ENCODE measurements at regions not wholly inside any gene's neighbourhood (a gene's known extent, or its start where the extent isn't known, plus 50 kb on each side); places are given as distances from the start of the nearest gene placed in this dataset.

DNA sequence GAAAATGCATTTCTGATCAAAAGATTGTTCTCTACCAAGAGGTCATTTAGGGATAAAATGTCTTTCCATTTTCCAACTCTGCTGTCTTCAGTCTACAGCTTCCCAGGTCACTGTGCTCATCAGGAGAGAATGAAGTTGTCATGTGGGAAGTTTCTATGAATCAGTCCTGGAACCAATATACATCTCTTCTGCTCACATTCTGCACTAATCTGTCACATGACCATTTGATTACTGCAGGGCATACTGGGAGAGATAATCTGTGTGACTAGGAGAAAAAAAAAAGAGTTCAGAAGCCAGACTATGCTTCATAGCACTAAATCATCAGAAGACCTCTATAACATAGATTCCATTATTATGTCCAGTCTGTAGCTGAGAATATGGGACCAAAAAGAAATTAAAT, 611.5 kb downstream of the KCNA4 start:
- H3K27me3 ChIP-seq (ENCODE audit: control insufficient read depth, insufficient read depth, low read length), result no peaks in the 10 kb centered on the region
- H3K9ac ChIP-seq (ENCODE audit: low read depth, low read length), result no peak overlapping the region
- H3K4me3 ChIP-seq (ENCODE audit: low read depth, low read length), result no peak overlapping the region
- H3K36me3 ChIP-seq (ENCODE audit: control insufficient read depth, insufficient read depth, low read length), result no peaks in the 10 kb centered on the region
- no peaks in the 10 kb centered on the region for H3K4me1 ChIP-seq (ENCODE audit: control insufficient read depth, insufficient read depth, low read length)
- H3K9me3 ChIP-seq (ENCODE audit: control insufficient read depth, insufficient read depth, low read length), result no peaks in the 10 kb centered on the region

DNA sequence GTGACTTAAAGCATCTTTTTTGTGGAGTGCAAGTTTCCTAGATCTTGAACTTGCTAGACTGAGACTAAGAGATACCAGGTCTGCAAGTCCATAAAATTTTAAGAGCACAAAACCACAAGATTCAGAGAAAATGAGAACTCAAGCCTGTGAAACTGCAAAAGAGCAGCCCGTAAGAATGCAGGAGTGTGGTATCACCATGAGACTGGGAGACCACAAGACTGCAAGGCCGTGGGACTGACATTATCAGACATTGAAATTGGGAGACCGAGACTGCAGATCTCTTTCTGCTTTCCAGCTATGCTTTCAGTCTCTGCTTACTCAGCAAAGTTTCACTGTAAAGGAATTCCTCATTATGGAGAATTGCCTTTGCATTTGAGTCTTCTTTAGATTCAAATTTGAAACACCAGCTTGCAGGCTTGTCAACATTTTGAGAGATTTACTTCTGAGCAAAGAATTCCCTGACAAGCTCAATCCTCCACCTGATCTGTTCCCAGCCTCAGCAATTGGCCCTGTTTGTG, 621.2 kb downstream of the KCNA4 start:
- Histone ChIP-seq H3K9me3 (ENCODE audit: control insufficient read depth, insufficient read depth, low read length) (no peaks in the 10 kb centered on the region), H3K36me3 (ENCODE audit: control insufficient read depth, insufficient read depth, low read length) (no peaks in the 10 kb centered on the region), H3K9ac (ENCODE audit: low read depth, low read length) (no peak overlapping the region), H3K27me3 (ENCODE audit: control insufficient read depth, insufficient read depth, low read length) (no peaks in the 10 kb centered on the region), H3K4me1 (ENCODE audit: control insufficient read depth, insufficient read depth, low read length) (no peaks in the 10 kb centered on the region), H3K4me3 (ENCODE audit: low read depth, low read length) (no peak overlapping the region)

DNA sequence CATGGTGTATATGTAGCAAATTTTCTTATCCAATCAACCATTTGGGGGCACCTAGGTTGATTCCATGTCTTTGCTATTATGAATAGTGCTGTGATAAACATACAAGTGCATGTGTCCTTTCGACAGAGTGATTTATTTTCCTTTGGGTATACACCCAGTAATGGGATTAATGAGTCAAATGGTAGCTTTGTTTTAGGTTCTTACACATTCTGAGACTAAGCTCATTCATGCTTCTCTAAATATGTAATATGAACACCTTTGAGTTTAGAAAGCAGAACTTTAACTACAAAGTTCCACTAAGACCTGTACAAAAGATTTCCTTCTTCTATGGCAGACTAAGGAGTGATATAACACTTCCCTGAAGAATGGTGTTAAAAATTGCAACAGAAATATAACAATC, 627.0 kb downstream of the KCNA4 start:
- Histone ChIP-seq H3K4me1 (ENCODE audit: control insufficient read depth, insufficient read depth, low read length) (no peaks in the 10 kb centered on the region), H3K36me3 (ENCODE audit: control insufficient read depth, insufficient read depth, low read length) (no peaks in the 10 kb centered on the region), H3K27me3 (ENCODE audit: control insufficient read depth, insufficient read depth, low read length) (no peaks in the 10 kb centered on the region), H3K9ac (ENCODE audit: low read depth, low read length) (no peak overlapping the region), H3K4me3 (ENCODE audit: low read depth, low read length) (no peak overlapping the region), H3K9me3 (ENCODE audit: control insufficient read depth, insufficient read depth, low read length) (no peaks in the 10 kb centered on the region)

DNA sequence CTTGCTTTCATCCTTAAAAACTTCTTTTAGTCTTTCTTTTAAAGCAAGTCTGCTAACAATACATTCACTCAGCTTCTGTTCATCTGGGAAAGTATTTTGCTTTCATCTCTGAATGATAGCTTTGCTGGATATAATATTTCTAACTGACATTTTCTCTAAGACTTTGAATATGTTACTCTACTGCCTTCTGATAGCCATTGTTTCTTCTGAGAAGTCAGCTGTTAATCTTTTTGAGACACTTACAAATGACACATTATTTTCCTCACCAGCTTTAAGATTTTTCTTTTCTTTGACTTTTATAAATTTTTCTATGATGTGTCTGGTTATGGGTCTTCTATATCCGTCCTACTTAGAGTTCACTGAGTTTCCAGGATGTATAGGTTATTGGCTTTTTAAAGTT, 643.1 kb downstream of the KCNA4 start:
- H3K27me3 ChIP-seq (ENCODE audit: control insufficient read depth, insufficient read depth, low read length), result peaks cover 1% of the 10 kb centered on the region
- H3K9me3 ChIP-seq (ENCODE audit: control insufficient read depth, insufficient read depth, low read length), result no peaks in the 10 kb centered on the region
- no peaks in the 10 kb centered on the region for H3K4me1 ChIP-seq (ENCODE audit: control insufficient read depth, insufficient read depth, low read length)
- no peak overlapping the region for H3K9ac ChIP-seq (ENCODE audit: low read depth, low read length)
- H3K4me3 ChIP-seq (ENCODE audit: low read depth, low read length), result no peak overlapping the region
- H3K36me3 ChIP-seq (ENCODE audit: control insufficient read depth, insufficient read depth, low read length), result no peaks in the 10 kb centered on the region

DNA sequence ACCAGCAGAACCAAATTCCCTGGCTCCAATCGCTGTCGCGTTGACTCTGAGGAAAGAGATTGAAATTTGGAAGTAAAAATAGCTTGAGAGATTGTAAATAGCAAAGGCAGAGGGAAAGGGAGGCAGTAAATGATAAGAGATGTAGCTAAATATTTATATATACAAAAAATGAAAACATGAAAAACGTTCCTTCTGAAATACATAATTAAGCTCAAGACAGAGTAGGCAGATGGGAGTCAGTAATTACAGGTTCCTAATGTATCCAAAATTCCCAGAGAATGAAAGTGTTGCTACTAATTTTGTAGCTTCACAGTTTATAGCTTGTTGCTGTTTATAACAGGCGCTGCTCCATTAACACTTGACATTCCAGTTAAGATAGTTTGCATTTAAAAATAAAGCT, 648.7 kb downstream of the KCNA4 start:
- Histone ChIP-seq H3K27me3 (ENCODE audit: control insufficient read depth, insufficient read depth, low read length) (peaks cover 56% of the 10 kb centered on the region), H3K9ac (ENCODE audit: low read depth, low read length) (no peak overlapping the region), H3K4me3 (ENCODE audit: low read depth, low read length) (no peak overlapping the region), H3K36me3 (ENCODE audit: control insufficient read depth, insufficient read depth, low read length) (no peaks in the 10 kb centered on the region), H3K4me1 (ENCODE audit: control insufficient read depth, insufficient read depth, low read length) (no peaks in the 10 kb centered on the region), H3K9me3 (ENCODE audit: control insufficient read depth, insufficient read depth, low read length) (no peaks in the 10 kb centered on the region)

DNA sequence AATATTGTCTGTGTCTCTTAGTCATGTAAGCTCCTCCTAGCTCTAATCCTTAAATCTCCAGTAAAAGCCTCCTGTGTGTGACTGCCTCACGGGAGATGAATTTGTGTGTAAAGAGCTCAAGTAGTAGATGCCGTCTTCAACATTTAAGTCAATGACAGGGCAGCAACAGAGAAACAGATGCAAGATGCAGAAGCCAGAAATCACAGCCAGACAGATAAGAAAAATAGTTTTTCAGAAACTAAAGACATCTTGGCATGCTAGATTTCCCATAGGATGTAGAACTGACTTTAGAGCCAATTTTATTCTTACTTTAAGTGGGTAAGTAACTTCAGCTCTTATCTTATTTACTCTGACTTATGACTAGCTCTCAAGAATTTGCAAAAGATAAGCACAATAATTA, 652.8 kb downstream of the KCNA4 start:
- H3K27me3 ChIP-seq (ENCODE audit: control insufficient read depth, insufficient read depth, low read length), result peaks cover 87% of the 10 kb centered on the region
- no peaks in the 10 kb centered on the region for H3K9me3 ChIP-seq (ENCODE audit: control insufficient read depth, insufficient read depth, low read length)
- no peaks in the 10 kb centered on the region for H3K36me3 ChIP-seq (ENCODE audit: control insufficient read depth, insufficient read depth, low read length)
- H3K4me1 ChIP-seq (ENCODE audit: control insufficient read depth, insufficient read depth, low read length), result no peaks in the 10 kb centered on the region
- no peak overlapping the region for H3K9ac ChIP-seq (ENCODE audit: low read depth, low read length)
- H3K4me3 ChIP-seq (ENCODE audit: low read depth, low read length), result no peak overlapping the region

DNA sequence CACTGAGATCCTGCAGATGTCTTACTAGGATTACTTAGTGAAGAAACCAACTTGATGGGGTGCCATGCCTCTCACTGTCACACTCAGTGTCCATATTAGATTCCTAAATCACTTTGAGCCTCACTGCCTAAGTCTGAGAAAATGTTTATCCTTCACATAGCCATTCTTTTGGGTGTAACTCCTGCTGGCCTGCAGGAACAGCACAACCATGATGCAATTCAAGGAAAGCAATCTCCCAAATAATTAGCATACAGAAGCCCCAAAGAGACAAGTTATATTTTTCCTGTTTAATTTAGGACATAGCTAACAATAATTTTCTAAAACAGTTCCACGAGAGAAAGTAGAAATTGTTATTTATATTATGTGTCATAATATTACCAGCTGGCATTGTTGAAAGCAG, 655.5 kb downstream of the KCNA4 start:
- Histone ChIP-seq H3K9me3 (ENCODE audit: control insufficient read depth, insufficient read depth, low read length) (no peaks in the 10 kb centered on the region), H3K4me1 (ENCODE audit: control insufficient read depth, insufficient read depth, low read length) (no peaks in the 10 kb centered on the region), H3K4me3 (ENCODE audit: low read depth, low read length) (no peak overlapping the region), H3K36me3 (ENCODE audit: control insufficient read depth, insufficient read depth, low read length) (no peaks in the 10 kb centered on the region), H3K9ac (ENCODE audit: low read depth, low read length) (no peak overlapping the region), H3K27me3 (ENCODE audit: control insufficient read depth, insufficient read depth, low read length) (peaks cover 68% of the 10 kb centered on the region)

DNA sequence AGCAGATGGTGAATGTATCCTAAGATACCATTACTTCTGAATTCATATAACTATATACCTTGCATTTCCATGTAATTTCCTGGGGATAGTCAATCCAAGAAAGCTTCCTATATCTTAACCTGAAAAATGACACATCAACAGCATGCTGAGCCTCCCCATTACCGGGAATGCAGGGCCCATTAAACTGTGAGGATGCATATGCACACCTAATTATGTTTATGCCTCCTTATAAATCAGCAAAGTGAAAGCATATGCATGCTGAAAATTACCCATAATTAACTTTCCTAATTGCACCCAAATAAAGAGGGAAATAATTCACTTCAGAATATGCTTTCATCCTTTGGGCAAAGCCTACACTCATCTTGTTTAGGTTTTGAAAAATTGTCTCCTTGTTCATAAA, 663.0 kb downstream of the KCNA4 start:
- no peak overlapping the region for H3K9ac ChIP-seq (ENCODE audit: low read depth, low read length)
- no peaks in the 10 kb centered on the region for H3K36me3 ChIP-seq (ENCODE audit: control insufficient read depth, insufficient read depth, low read length)
- H3K4me1 ChIP-seq (ENCODE audit: control insufficient read depth, insufficient read depth, low read length), result no peaks in the 10 kb centered on the region
- H3K9me3 ChIP-seq (ENCODE audit: control insufficient read depth, insufficient read depth, low read length), result no peaks in the 10 kb centered on the region
- no peak overlapping the region for H3K4me3 ChIP-seq (ENCODE audit: low read depth, low read length)
- H3K27me3 ChIP-seq (ENCODE audit: control insufficient read depth, insufficient read depth, low read length), result peaks cover 6% of the 10 kb centered on the region

DNA sequence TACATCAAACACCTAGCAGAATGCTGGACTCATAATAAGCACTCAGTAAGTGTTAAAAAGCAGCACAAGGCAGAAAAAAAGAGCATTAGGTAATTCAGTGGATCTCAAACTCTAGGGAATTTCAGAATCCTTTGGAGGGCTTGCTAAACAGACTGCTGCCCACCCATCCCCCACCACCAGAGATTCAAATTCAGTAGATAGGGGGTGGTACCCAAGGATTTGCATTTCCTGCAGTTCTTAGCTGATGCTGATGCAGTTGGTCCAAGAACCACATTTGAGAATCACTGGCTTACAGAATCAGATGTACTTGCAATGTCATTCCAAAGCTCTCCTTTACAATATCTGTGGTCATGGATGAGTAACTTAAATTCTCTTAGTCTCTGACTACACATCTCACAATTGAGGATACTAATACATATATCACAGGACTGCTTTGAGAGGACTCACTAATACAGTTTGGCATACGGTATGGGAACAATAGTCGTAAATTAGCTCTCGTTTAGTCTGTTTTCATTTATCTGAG, 664.5 kb downstream of the KCNA4 start:
- H3K36me3 ChIP-seq (ENCODE audit: control insufficient read depth, insufficient read depth, low read length), result no peaks in the 10 kb centered on the region

DNA sequence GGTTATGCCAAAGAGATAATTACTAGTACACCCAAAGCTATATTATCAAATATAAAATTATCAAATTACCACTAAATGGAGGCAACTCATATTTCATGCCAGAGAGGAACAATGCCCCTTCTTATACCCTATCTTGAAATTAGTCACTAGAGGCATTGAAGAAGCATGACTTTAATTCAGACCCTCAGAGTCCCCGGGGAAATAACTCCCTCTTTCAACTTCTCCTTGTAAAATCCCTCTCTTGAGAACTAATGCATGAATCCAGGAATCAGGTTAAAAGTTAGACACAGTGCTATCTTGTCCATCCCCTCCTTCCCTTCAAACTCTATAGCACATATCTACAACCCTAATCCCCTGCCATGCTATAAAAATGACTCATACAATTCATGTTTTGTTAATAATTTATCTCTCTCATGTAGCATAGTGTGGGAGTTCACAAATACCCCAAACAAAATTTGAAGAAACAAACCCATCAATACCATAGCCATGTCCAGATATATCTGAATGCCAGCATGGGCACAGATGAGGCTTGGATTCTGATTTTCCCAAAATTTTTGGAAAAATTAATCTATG, 665.4 kb downstream of the KCNA4 start:
- H3K27me3 ChIP-seq (ENCODE audit: control insufficient read depth, insufficient read depth, low read length), result no peaks in the 10 kb centered on the region
- H3K36me3 ChIP-seq (ENCODE audit: control insufficient read depth, insufficient read depth, low read length), result no peaks in the 10 kb centered on the region
- no peak overlapping the region for H3K9ac ChIP-seq (ENCODE audit: low read depth, low read length)
- no peaks in the 10 kb centered on the region for H3K4me1 ChIP-seq (ENCODE audit: control insufficient read depth, insufficient read depth, low read length)
- no peaks in the 10 kb centered on the region for H3K9me3 ChIP-seq (ENCODE audit: control insufficient read depth, insufficient read depth, low read length)
- H3K4me3 ChIP-seq (ENCODE audit: low read depth, low read length), result no peak overlapping the region

More for the DNA sequence above, 664.5 kb downstream of the KCNA4 start:
- no peaks in the 10 kb centered on the region for H3K27me3 ChIP-seq (ENCODE audit: control insufficient read depth, insufficient read depth, low read length)
- no peaks in the 10 kb centered on the region for H3K9me3 ChIP-seq (ENCODE audit: control insufficient read depth, insufficient read depth, low read length)
- H3K4me3 ChIP-seq (ENCODE audit: low read depth, low read length), result no peak overlapping the region
- no peaks in the 10 kb centered on the region for H3K4me1 ChIP-seq (ENCODE audit: control insufficient read depth, insufficient read depth, low read length)
- H3K9ac ChIP-seq (ENCODE audit: low read depth, low read length), result no peak overlapping the region

DNA sequence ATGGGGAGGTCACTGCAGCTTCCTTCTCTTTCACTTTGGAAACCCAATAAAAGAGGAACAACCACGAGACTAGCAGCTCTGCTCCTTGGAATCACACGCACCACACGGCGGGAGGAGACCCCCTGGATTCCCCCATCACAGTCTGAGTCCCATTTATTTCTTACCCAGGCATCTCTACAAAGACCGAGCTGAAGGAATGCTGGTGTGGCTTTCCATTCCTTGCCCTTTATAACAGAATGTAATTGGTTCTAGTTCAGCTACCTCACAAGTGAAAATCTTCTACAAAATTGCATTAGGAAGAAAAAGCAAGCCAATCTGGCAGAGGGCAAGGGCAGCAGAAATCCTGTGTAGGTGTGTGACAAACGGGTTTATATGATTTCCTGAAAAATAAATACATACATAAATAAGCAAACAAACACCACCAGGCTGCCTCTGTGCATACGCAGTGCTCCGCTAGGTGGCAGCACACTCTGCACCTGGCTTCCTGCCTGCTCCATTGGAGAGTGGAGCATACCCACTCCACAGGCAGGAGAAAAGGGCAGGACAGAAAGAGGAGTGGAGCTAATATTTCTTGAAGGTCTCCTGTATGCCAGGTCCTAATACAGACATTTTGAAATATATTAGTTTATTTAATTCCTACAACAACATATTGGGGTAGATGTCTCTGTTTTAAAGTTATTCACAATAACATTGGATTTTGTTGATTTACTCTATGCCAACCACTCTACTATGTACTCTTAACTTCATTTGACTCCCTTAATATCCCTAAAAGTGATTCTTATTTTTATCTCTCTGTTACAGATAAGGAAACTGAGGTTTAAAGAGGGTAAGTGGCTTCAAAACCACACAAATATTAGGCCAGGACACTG, 673.1 kb downstream of the KCNA4 start:
- Histone ChIP-seq H3K9me3 (ENCODE audit: control insufficient read depth, insufficient read depth, low read length) (no peaks in the 10 kb centered on the region), H3K27me3 (ENCODE audit: control insufficient read depth, insufficient read depth, low read length) (no peaks in the 10 kb centered on the region), H3K36me3 (ENCODE audit: control insufficient read depth, insufficient read depth, low read length) (no peaks in the 10 kb centered on the region), H3K4me3 (ENCODE audit: low read depth, low read length) (no peak overlapping the region), H3K9ac (ENCODE audit: low read depth, low read length) (no peak overlapping the region), H3K4me1 (ENCODE audit: control insufficient read depth, insufficient read depth, low read length) (no peaks in the 10 kb centered on the region)

Measured in iPS-15b (cell line).